GM18505 (cell line): ENCODE measurements at regions not wholly inside any gene's neighbourhood (a gene's known extent, or its start where the extent isn't known, plus 50 kb on each side); places are given as distances from the start of the nearest gene placed in this dataset.

Experiments
- ATAC-seq: cut with Tn5 transposase; IDR thresholded peaks from one replicate; pipeline ENCODE4 v1.9.1; 2021; ENCODE audit not compliant: unreplicated experiment
- POLR2A ChIP-seq: IDR thresholded peaks from 4 replicates; pipeline ENCODE4 v1.6.1; 2011; ENCODE audit warnings: borderline replicate concordance; ENCODE audit not compliant: insufficient read depth, insufficient read length; ENCODE audit errors: extremely low read depth

- ATAC-seq = no peak
- TF ChIP-seq POLR2A = no peak
Measured at GRCh38 chr12:105843561-105843960, 295.2 kb downstream of the NUAK1 start.

GRCh38 chr12:105843986-105844760 lies 294.6 kb downstream of the NUAK1 start:
- TF ChIP-seq POLR2A = no peak
- ATAC-seq = no peak

DNA sequence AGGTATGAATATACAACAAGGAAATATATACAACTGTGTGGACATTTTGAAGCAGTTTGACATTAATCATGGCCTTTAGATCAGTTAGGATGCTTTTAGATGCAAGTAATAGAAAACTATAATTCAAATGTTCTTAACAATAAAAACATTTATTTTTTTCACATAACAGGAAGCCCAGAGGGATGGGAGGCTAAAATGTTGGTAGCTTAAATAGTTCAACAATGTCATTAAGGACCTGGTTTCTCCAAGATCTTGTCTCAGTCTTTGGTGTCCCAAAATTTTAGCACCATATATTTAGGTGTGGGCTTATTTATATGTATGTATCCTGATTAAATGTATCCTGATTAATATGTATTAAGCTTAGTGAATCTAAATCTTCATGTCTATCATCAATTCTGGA lies 292.4 kb downstream of the NUAK1 start:
- no peak for ATAC-seq
- TF ChIP-seq POLR2A = no peak

DNA sequence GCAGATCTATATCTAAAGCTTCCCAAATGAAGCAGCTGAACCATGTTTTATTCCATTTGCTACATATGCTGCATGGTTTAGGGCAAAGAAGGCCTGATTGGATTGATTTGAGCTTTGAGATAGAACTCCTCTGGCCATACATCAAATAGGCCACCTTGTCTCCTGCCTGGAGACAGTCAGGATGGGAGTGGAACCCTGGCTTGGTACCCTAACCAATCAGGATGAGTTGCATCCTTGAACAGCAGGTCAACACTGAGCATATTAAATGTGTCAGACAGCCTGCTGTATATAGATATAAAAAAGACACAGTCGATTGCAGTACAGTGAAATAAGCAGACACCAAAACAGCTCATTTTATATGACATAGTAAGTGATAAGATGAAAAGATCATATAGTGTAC lies 291.7 kb downstream of the NUAK1 start:
- no peak for TF ChIP-seq POLR2A
- no peak for ATAC-seq

DNA sequence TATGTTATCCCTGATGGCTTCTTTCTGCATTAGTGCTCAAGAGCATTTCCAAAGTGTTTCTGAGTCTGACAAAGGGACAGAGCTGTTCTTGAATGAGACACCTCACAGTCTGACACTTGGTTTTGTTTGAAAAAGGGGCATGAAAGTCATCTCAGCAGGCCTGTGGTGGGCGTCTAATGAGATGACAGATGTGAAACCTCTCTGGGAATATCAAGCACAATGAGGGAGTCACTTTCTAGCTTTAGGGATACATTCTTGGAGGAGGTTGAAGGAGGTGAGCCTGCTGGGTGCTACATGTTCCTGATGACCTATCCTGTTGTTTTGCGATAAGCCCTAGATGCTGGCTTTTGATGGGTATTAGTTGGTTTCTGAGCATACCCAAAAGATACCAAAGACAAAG lies 290.5 kb downstream of the NUAK1 start:
- ATAC-seq = no peak
- TF ChIP-seq POLR2A = no peak

DNA sequence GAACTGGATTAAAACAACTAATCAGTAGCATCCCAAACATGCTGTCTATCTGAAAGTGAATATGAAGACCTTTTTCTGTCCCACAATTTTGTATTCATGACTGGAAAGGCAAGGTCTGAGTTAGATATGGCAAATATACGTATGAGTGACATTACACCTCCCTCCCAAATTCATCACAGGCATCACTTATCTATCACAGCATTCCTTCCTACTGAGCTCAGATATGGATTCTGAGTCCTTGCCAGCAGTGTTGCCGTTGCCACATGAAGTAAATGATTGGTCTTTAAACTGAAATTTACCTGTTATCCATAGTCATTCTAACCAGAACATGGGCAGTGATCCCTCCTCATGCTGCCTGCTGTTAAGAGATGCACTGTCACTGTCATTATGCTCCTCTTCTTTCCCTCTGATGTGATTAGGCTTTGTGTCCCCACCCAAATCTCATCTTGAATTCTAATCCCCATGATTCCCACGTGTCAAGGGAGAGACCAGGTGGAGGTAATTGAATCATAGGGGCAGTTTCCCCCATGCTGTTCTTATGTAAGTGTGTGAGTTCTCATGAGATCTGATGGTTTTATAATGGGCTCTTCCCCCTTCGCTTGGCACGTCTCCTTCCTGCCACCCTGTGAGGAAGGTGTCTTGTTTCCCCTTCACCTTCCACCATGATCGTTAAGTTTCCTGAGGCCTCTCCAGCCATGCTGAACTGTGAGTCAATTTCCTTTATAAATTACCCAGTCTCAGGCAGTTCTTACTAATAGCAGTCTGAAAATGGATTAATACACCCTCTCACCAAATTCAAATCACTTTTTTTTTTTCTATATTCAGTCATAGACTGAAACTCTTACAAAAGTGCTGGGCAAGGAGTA lies 288.4 kb downstream of the NUAK1 start:
- no peak for ATAC-seq
- TF ChIP-seq POLR2A = no peak

DNA sequence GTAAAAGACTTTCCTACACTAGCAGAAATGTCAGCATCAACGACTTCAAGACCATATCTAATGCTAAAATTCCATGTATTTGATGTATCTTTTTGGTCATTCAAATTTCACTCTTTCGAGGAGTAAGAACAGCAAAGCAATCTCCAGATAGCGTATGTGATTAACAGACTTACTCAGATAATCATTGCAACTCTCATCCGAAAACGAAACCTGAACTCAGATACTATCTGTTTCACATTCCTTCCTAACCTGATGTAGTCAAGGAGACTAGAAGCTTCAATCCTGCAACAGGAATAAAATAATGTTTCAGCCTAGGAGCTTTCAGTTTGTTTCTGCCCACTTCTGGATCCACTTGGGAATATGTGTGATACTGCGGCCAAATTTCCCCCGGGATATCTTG lies 286.3 kb downstream of the NUAK1 start:
- no peak for ATAC-seq
- TF ChIP-seq POLR2A = no peak

DNA sequence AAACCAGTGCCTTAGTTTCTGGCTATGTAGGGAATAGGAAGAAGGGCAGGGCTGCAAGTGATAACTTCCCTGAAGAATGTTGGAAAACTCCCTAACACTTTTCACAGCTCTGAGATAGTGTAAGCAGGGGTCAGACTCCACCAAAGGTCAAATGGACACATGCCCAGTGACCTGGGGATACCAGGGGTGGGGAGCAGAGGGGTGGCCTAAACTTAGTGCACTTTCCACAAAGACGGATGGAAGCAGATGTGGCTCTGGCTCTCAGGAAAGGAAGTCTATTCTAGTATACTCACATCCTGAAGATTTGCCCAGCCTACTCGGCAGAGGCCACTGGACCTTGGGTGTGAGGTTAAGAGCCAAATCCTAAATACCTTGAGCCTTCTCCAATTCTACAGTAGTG lies 285.8 kb downstream of the NUAK1 start:
- TF ChIP-seq POLR2A = no peak

GRCh38 chr12:105854071-105854470 lies 284.7 kb downstream of the NUAK1 start:
- no peak for TF ChIP-seq POLR2A
- ATAC-seq = no peak

More for the DNA sequence above, 285.8 kb downstream of the NUAK1 start:
- ATAC-seq = no peak

DNA sequence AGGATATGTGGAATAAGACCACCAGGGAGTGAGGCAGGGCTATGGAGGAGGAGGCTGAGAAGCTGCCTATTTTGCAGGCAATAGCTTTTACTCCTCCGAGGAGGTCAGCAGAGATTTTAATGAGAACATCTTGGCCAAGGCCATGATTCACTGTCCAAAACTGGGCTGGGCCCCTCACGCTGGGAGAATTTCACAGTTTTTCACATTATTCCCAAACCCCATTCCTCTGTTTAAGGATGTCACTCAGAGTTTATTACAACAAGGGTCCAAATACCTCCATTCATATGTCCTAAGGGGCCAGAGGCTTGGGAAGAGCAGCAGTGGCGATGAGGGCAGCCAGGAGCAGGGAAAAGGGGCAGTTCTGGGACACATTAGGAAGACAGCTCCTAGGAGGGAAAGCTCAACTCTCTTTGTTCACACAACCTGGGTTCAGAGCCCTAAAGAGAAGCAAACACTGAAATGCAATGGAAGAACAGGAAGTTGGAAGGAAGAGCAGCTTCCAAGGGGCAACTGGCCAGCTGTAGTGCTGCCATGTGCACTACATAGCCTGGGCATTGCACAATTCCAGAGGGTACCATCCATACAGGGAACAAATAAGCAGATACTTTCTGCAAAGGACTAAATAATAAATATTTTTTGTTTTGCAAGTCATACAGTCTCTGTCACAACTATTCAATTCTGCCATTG lies 283.2 kb downstream of the NUAK1 start:
- TF ChIP-seq POLR2A = no peak
- ATAC-seq = no peak

GRCh38 chr12:105856048-105856405 lies 282.7 kb downstream of the NUAK1 start:
- ATAC-seq = no peak
- TF ChIP-seq POLR2A = no peak

DNA sequence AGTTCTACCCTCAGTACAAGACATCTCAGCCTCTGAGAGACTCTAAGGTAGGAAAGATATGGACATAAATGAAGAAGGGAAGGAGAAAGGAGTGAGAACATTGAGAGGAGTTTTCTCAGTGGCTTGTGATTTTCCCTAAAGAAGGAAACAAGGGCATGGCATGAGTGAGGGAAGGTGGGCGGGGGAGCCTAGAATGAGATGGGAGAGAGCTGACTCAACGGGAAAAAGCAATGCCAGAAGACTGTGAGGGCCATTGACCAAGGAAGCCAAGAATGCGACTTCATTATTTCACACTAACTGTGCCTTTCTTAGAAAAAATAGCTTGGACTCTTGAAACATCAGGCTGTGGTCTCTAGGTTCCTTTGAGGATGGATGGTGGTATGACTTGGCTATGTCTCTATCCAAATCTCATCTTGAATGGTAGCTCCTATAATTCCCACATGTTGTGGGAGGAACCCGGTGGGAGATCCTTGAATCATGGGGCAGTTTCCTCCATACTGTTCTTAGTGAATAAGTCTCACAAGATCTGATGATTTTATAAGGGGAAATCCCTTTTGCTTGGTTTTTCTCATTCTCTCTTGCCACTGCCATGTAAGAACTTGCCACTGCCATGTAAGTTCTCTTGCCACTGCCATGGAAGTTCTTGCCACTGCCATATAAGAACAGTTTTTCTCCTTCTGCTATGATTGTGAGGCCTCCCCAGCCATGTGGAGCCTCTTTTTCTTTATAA lies 279.6 kb downstream of the NUAK1 start:
- ATAC-seq = no peak
- no peak for TF ChIP-seq POLR2A
